SH-SY5Y (cell line): ENCODE measurements at regions not wholly inside any gene's neighbourhood (a gene's known extent, or its start where the extent isn't known, plus 50 kb on each side); places are given as distances from the start of the nearest gene placed in this dataset.
A peak's percentile ranks its signal among the peaks of the same experiment; 100 is the strongest.

Experiments used
- GATA2 ChIP-seq: IDR thresholded peaks from 2 replicates; pipeline ENCODE4 v1.6.1; 2011; ENCODE audit warnings: mild to moderate bottlenecking, low read depth, low read length
- GATA3 ChIP-seq: IDR thresholded peaks from 2 replicates; pipeline ENCODE4 v1.6.1; 2011; ENCODE audit warnings: low read depth, mild to moderate bottlenecking, low read length, moderate library complexity

DNA sequence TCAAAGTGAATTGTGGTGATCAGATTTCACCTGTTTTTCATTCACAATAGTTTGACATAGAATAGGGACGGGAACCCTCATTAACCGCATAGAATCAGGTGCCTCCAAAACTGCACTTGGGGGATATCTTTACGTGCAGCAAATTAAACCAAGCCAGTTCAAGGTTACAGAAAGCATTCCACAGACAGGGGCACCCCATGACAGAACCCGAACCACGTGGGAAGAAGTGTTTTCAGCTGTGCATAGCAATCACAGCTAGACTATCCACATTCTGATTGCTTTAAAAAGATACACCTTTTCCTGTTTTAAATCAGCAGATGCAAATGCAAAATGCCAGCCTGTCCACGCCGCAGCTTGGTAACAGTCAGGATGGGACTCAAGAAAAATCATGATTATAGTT is 205.8 kb downstream of the ANAPC1 start:
- no peak for TF ChIP-seq GATA2
- no peak for TF ChIP-seq GATA3

DNA sequence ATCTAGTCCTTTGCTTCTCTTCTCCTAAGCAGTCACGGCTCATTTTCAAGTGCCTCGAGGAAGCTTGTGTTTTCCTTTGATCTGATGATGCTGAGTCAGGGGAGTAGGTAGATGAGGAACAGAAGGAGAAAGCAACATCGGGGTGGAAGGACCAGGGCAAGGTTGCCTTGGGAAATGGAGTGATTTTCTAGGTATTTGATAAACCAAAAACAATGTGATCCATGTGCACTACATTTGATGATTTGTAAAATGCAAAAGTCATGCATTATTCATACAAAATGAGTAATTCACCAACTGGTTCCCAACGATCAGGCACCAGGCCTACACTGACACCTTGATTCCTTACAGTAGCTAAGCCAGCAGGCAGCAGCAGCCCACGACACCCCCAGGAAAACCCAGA is 205.3 kb downstream of the ANAPC1 start:
- TF ChIP-seq GATA2 = no peak
- no peak for TF ChIP-seq GATA3

DNA sequence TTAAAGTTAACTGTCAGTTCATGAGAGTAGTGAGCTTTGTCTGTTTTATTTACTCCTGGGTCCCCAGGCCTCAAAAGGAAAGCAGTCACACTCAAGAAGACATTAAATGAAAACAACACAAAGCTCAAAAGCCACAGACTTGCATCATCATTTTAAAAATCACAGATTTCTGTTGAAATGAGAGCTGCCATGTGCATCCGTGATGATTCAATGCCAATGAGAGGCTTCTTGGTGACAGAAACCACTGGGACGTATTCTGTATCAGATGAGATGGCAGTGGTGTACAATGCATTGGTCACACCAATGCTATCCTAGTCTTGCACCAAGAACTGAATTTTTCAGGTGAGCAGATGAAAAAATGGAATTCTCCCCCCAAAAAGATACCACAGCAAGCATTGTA is 204.8 kb downstream of the ANAPC1 start:
- TF ChIP-seq GATA3 = no peak
- TF ChIP-seq GATA2 = no peak

DNA sequence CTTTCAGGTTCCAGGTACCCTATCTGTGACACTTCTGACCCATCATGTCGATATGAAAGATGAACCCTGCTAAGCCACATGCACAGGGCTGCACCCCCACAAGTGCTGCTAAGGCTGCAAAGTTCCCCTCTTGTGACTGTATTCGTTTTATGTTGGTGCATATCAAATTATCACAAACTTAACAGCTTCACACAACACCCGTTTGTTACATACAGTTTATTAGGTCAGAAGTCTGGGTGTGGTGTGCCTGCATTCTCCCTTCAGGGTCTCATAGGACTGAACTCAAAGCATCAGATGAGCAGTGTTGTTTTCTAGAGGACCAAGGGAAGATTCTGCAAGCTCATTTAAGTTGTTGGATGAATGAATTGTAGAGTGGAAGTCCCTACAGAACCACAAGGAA is 199.4 kb downstream of the ANAPC1 start:
- TF ChIP-seq GATA2 = no peak
- TF ChIP-seq GATA3 = no peak

DNA sequence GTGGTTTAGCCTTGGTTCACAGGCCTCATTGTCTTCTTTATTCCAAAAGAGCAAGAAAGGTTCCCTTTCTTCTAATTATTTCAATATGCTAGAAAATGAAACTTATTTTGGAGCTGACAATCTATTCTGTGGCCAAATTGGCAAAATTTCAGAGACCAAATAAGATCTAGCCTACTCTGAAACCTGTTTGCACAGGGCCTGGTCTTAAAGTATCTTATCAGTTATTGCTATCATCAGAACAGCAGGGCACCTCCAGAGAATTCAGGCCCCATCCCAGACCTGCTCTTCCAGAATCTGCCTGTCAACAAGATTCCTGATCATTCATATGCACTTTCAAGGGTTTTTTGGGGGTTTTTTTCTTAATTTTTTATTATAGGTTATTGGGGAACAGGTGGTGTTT is 198.7 kb downstream of the ANAPC1 start:
- peak; percentile 22; the same call in 1 of the 2 replicates for TF ChIP-seq GATA2
- no peak for TF ChIP-seq GATA3

DNA sequence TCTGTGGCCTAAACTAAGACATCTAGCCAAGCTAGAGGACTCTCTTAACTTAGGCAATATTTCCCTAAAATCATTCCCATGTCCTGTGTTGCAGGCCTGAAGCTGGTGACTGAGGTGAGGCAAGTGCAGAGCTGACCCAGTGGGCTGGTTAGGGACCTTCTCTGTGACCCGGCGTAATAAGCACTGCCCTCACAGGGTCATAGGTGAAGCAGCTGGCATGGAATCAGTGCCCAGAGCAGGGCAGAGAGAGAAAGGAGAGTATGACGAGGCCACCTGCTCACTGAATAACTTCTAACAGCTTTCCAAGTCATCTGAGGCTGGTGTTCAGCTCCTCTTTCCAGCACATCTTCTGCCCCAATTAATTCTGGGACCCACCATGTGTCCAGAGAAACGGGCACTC is 197.0 kb downstream of the ANAPC1 start:
- TF ChIP-seq GATA2 (no peak), GATA3 (no peak)

DNA sequence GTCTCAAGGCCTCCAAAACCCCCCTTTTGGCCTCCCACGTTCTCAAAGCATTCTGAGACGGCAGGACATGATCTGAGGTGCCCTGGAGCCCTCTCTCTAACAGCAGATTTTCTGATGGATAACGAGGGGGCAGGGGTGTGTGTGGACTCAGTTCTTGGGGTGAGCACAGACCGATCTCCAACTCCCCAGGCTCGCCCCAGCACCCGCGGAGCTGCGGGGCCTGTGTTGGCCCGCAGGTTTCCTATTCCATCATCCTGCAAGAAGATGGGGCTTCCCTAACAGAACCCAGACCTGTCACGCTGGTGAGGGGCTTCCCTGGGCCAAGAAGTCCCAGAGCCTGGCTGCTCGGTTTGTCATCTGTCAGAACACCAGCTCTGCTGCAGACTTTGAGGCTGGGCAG is 196.1 kb downstream of the ANAPC1 start:
- no peak for TF ChIP-seq GATA2
- TF ChIP-seq GATA3 = no peak

DNA sequence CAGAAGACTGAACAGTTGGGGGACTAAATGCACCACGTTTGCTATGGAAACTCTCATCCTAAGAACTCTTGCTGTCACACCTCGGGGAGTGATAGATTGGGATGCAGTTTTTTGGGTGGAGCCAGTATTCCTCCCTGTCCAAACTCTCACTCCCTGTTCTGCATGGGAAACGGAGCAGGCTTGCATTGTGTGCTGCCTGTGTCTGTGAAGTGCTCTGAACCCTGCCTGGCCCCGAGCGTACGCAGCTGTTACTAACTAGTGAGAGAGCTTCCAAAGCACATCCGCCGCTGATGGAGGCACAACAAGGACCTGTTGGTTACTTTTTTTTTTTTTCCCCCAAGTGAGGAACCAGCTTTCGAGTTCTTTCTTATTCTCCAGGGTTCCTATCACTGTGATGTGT is 195.5 kb downstream of the ANAPC1 start:
- no peak for TF ChIP-seq GATA3
- TF ChIP-seq GATA2 = no peak

DNA sequence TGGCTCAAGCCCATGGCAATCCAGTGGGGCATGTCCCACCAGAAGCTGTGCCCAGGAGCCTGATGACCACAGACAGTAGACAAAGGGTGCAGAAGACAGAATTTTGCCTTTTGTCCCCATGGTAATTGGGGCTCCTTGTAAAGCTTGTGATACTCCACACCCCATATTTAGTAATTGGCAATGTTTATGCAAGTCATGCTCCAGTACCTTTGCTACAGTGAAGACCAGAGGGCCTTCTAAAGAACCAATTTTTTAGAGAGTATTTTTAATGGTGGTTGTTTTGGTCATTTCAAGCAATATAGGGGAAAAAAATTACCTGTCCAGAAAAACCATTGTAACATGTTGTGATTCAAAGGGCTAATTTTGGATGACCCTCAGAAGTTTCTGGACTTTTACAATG is 194.8 kb downstream of the ANAPC1 start:
- TF ChIP-seq GATA2 (no peak), GATA3 (no peak)

DNA sequence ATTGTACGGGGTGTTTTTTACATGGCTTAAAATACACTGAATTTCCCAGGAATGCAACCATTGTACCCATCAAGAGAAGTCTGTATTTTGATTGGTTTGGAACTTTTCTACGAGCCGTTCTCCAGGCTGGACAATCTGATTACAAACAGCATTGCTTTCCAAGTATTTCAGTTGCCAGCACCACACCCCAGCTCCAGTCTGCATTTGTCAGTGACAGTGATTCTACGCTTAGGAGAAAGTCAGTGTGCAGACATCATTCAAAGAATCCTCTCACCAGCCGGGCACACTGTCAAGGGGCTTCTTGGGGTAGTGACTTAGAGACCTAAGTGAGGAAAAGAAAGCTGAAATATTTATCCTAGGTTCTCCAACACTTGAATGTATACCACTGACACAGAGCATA is 194.1 kb downstream of the ANAPC1 start:
- TF ChIP-seq GATA2 (no peak), GATA3 (no peak)

DNA sequence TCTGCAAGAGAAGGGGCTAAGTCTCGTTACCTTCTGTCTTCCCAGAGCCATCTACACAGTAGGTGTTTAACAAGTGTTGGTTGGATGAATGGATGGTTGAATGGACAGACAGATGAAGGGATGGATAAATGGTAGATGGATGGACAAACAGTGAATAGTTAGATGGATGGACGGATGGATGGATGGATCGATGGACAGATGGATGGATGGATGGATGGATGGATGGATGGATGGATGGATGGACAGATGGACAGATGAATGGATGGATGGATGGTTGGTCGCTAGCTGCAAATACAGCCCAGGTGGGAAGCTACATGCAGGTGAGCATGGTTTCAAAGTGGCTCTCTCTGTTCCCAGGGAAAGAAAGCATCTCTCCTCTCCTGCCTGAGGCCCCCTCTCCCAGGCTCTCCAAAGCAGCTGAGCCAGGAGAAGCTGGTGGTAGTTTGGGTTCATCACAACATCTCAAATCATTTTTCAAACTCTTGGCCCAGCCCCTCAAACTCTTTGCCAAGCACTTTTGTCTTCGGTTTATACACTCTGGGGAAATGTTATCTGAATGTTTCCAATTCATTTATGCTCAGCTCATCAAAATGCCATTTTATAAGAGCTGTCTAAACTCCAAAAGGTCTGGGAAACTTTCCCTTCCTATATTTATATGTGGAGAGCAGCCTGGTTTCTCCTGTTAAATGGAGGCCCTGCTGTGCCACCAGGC is 192.7 kb downstream of the ANAPC1 start:
- no peak for TF ChIP-seq GATA3
- TF ChIP-seq GATA2 = no peak

DNA sequence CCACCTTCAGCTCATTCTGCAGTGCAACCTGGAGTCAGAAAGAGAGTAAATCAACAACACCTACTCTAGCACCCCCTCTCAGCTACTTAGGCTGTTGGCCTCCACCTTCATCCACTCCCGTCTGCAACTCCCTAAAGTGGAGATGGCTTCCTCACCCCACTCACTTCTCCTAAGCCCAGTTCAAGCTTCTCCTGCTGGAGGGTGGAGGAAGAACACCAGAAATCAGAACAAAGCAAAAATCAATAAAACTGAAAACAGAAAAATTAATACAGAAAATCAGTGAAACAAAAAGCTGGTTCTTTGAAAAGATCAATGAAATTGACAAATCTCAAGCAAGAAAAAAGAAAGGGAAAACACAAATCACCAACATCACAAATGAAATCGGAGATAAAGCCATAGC is 191.7 kb downstream of the ANAPC1 start:
- TF ChIP-seq GATA3 = no peak
- TF ChIP-seq GATA2 = no peak

DNA sequence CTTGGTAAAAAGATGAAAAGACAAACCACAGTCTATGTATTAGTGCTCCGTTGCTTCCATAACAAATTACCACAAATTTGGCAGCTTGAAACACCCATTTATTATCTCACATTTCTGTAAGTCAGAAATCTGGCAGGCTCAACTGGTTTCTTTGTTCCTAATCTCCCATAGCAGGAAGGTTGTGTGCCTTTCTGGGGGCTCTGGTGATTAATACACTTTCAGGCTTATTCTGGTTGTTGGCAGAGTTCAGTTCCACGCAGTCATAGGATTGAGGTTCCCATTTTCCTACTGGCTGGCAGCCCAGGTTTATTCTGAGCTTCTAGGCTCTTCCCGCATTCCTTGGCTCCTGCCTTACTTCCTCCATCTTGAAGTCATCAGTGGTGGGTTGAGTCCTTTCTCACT is 189.3 kb downstream of the ANAPC1 start:
- TF ChIP-seq GATA3 = no peak
- no peak for TF ChIP-seq GATA2

DNA sequence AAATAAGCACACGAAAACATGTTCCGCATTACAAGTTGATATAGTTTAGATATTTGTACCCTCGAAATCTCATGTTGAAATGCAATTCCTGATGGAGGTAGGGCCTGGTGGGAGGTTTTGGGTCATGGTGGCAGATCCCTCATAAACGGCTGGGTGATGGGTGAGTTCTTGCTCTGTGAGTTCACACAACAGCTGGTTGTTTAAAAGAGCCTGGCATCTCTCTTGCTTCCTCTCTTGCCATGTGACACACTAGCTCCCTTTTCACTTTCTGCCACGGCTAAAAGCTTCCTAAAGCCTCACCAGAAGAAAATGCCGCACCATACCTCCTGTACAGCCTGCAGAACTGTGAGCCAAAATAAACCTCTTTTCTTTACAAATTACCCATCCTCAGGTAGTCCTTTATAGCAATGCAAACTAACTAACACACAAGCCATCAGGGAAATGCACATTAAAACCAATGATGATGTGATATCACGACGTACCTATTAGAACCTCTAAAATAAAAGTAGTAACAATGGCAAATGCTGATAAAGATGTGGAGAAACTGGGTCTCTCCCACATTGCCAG is 188.5 kb downstream of the ANAPC1 start:
- no peak for TF ChIP-seq GATA3
- no peak for TF ChIP-seq GATA2

DNA sequence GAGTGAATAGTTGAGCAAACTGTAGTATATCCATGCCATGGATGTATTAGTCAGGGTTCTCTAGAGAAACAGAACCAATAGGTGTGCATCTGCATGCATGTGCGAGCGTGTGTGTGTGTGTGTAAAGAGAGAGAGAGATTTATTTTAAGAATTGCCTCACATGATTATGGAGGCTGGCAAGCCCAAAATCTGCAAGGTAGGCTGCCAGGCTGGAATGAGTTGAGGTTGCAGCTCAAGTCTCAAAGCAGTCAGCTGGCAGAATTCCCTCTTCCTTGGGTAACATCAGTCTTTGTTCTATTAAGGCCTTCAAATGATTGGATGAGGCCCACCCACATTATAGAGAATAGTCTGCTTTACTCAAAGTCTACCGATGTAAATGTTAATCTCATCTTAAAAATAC is 187.8 kb downstream of the ANAPC1 start:
- TF ChIP-seq GATA3 (no peak), GATA2 (no peak)
